ENCODE measurements at regions not wholly inside any gene's neighbourhood (a gene's known extent, or its start where the extent isn't known, plus 50 kb on each side); places are given as distances from the start of the nearest gene placed in this dataset.

DNA sequence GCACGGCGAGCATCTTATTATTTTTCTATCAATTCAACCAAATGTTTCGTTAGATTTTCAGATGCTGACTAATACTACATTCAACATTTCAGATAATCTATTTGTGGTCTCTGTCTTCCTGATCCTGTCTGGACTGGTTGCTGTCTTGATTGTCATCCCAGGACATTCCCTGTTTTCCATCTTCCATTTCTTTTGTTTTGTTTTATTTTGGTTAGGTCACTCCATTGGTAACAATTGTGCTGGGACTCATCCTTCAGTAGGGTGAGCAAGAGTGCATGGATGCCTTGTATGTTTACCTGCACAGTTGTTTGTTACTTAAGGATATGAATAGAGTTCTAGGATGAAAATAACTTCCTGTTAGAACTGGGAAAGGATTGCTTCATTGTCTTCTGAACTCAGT is 55.9 kb upstream of the ACYP2 start:
- TF ChIP-seq CTCF (IDR thresholded peaks at IDR 0.05; ENCODE audit: partially characterized antibody, unreplicated experiment) = no peak
- no peak overlapping the region for H3K4me3 Mint-ChIP-seq (ENCODE audit: unreplicated experiment)
- H3K27me3 Mint-ChIP-seq (ENCODE audit: unreplicated experiment) = no peaks in the 10 kb centered on the region
- H3K9me3 Mint-ChIP-seq (ENCODE audit: unreplicated experiment) = peaks cover 1% of the 10 kb centered on the region
- H3K36me3 Mint-ChIP-seq (ENCODE audit: unreplicated experiment) = peaks cover 8% of the 10 kb centered on the region
- no peak overlapping the region for H3K27ac Mint-ChIP-seq (ENCODE audit: unreplicated experiment)
- H3K4me1 Mint-ChIP-seq (ENCODE audit: low read depth, unreplicated experiment) = peaks cover 10% of the 10 kb centered on the region
- DNase-seq = no peak

- Mint-ChIP-seq H3K9me3 (ENCODE audit: unreplicated experiment) (peaks cover 1% of the 10 kb centered on the region), H3K4me1 (ENCODE audit: low read depth, unreplicated experiment) (peaks cover 6% of the 10 kb centered on the region), H3K27me3 (ENCODE audit: unreplicated experiment) (peaks cover 2% of the 10 kb centered on the region), H3K4me3 (ENCODE audit: unreplicated experiment) (no peak overlapping the region), H3K36me3 (ENCODE audit: unreplicated experiment) (peaks cover 8% of the 10 kb centered on the region), H3K27ac (ENCODE audit: unreplicated experiment) (no peak overlapping the region)
- DNase-seq = no peak
- TF ChIP-seq CTCF (IDR thresholded peaks at IDR 0.05; ENCODE audit: partially characterized antibody, unreplicated experiment) = no peak
Observed at GRCh38 chr2:54058449-54058848, 57.0 kb upstream of the ACYP2 start.

DNA sequence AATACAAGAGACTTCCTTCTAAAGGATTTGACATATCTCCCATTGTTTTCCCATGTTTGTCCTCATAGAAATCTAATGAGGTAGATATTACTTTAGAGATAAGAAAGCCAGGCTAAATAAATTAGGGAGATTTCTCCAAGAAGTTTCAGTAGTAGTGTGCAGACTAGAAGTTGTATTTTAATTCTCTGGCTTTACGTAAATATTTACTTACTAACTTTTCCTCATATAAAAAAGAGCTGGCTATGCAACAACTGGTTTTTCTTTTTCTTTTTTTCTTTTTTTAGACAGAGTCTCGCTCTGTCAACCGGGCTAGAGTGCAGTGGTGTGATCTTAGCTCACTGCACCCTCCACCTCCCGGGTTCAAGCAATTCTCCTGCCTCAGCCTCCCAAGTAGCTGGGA is 60.6 kb upstream of the ACYP2 start:
- Mint-ChIP-seq H3K27ac (ENCODE audit: unreplicated experiment) (no peak overlapping the region), H3K9me3 (ENCODE audit: unreplicated experiment) (peaks cover 1% of the 10 kb centered on the region), H3K4me1 (ENCODE audit: low read depth, unreplicated experiment) (no peaks in the 10 kb centered on the region), H3K36me3 (ENCODE audit: unreplicated experiment) (peaks cover 8% of the 10 kb centered on the region), H3K27me3 (ENCODE audit: unreplicated experiment) (peaks cover 4% of the 10 kb centered on the region), H3K4me3 (ENCODE audit: unreplicated experiment) (no peak overlapping the region)
- no peak for TF ChIP-seq CTCF (IDR thresholded peaks at IDR 0.05; ENCODE audit: partially characterized antibody, unreplicated experiment)
- no peak for DNase-seq

- no peak overlapping the region for H3K4me3 Mint-ChIP-seq (ENCODE audit: unreplicated experiment)
- H3K4me1 Mint-ChIP-seq (ENCODE audit: low read depth, unreplicated experiment) = no peaks in the 10 kb centered on the region
- no peak for DNase-seq
- H3K27me3 Mint-ChIP-seq (ENCODE audit: unreplicated experiment) = peaks cover 4% of the 10 kb centered on the region
- H3K9me3 Mint-ChIP-seq (ENCODE audit: unreplicated experiment) = peaks cover 1% of the 10 kb centered on the region
- no peak overlapping the region for H3K27ac Mint-ChIP-seq (ENCODE audit: unreplicated experiment)
- peaks cover 8% of the 10 kb centered on the region for H3K36me3 Mint-ChIP-seq (ENCODE audit: unreplicated experiment)
- TF ChIP-seq CTCF (IDR thresholded peaks at IDR 0.05; ENCODE audit: partially characterized antibody, unreplicated experiment) = no peak
Observed at GRCh38 chr2:54054271-54054670, 61.1 kb upstream of the ACYP2 start.

DNA sequence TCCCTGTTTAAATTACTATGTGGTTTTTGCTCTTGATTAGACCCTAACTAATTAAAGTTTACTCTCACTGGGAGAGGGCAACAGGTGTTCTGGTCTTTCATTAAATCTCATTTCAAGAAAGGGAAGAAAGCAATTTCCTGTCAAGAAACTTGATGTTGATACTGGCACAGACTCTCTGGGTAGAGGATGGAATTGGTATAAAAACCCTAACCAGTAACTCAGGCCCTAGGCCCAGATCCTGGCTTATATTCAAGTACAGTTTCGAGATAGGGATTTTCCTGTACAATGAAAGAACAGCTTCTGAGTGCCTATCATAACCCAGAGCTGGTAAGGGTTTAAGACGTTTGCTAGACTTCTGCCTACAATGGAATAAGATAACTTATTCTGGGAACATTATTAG is 61.6 kb upstream of the ACYP2 start:
- Mint-ChIP-seq H3K4me3 (ENCODE audit: unreplicated experiment) (no peak overlapping the region), H3K27ac (ENCODE audit: unreplicated experiment) (no peak overlapping the region), H3K36me3 (ENCODE audit: unreplicated experiment) (peaks cover 7% of the 10 kb centered on the region), H3K4me1 (ENCODE audit: low read depth, unreplicated experiment) (no peaks in the 10 kb centered on the region), H3K27me3 (ENCODE audit: unreplicated experiment) (peaks cover 4% of the 10 kb centered on the region), H3K9me3 (ENCODE audit: unreplicated experiment) (no peaks in the 10 kb centered on the region)
- DNase-seq = no peak
- TF ChIP-seq CTCF (IDR thresholded peaks at IDR 0.05; ENCODE audit: partially characterized antibody, unreplicated experiment) = no peak

All from glutamatergic neuron (in vitro differentiated cells).